ENCODE measurements at regions not wholly inside any gene's neighbourhood (a gene's known extent, or its start where the extent isn't known, plus 50 kb on each side); places are given as distances from the start of the nearest gene placed in this dataset.

GRCh38 chr11:11743216-11743615, 98.6 kb upstream of the USP47 start:
- TF ChIP-seq FOXP2 (optimal IDR thresholded peaks at IDR 0.05; ENCODE audit: borderline replicate concordance, extremely low read depth, extremely low read length, insufficient read depth): no peak
- no peak for TF ChIP-seq SIN3A (IDR thresholded peaks at IDR 0.05; ENCODE audit: borderline replicate concordance, insufficient read depth, low read length)
- TF ChIP-seq REST (IDR thresholded peaks at IDR 0.05; ENCODE audit: insufficient read depth in 1 of 2, low read depth in 2 of 2, low read length in 2 of 2): no peak
- TF ChIP-seq POLR2AphosphoS5 (IDR thresholded peaks at IDR 0.05; ENCODE audit: low read depth, low read length): no peak
- no peak for TF ChIP-seq TAF1 (IDR thresholded peaks at IDR 0.05; ENCODE audit: borderline replicate concordance, insufficient read depth, low read length)

GRCh38 chr11:11742486-11742885, 99.3 kb upstream of the USP47 start:
- no peak for TF ChIP-seq TAF1 (IDR thresholded peaks at IDR 0.05; ENCODE audit: borderline replicate concordance, insufficient read depth, low read length)
- no peak for TF ChIP-seq SIN3A (IDR thresholded peaks at IDR 0.05; ENCODE audit: borderline replicate concordance, insufficient read depth, low read length)
- no peak for TF ChIP-seq REST (IDR thresholded peaks at IDR 0.05; ENCODE audit: insufficient read depth in 1 of 2, low read depth in 2 of 2, low read length in 2 of 2)
- TF ChIP-seq POLR2AphosphoS5 (IDR thresholded peaks at IDR 0.05; ENCODE audit: low read depth, low read length): no peak
- TF ChIP-seq FOXP2 (optimal IDR thresholded peaks at IDR 0.05; ENCODE audit: borderline replicate concordance, extremely low read depth, extremely low read length, insufficient read depth): no peak

GRCh38 chr11:11740836-11741235, 100.9 kb upstream of the USP47 start:
- TF ChIP-seq SIN3A (IDR thresholded peaks at IDR 0.05; ENCODE audit: borderline replicate concordance, insufficient read depth, low read length) (no peak), REST (IDR thresholded peaks at IDR 0.05; ENCODE audit: insufficient read depth in 1 of 2, low read depth in 2 of 2, low read length in 2 of 2) (no peak), FOXP2 (optimal IDR thresholded peaks at IDR 0.05; ENCODE audit: borderline replicate concordance, extremely low read depth, extremely low read length, insufficient read depth) (no peak), POLR2AphosphoS5 (IDR thresholded peaks at IDR 0.05; ENCODE audit: low read depth, low read length) (no peak), TAF1 (IDR thresholded peaks at IDR 0.05; ENCODE audit: borderline replicate concordance, insufficient read depth, low read length) (no peak)

- no peak for TF ChIP-seq SIN3A (IDR thresholded peaks at IDR 0.05; ENCODE audit: borderline replicate concordance, insufficient read depth, low read length)
- no peak for TF ChIP-seq REST (IDR thresholded peaks at IDR 0.05; ENCODE audit: insufficient read depth in 1 of 2, low read depth in 2 of 2, low read length in 2 of 2)
- no peak for TF ChIP-seq FOXP2 (optimal IDR thresholded peaks at IDR 0.05; ENCODE audit: borderline replicate concordance, extremely low read depth, extremely low read length, insufficient read depth)
- no peak for TF ChIP-seq TAF1 (IDR thresholded peaks at IDR 0.05; ENCODE audit: borderline replicate concordance, insufficient read depth, low read length)
- no peak for TF ChIP-seq POLR2AphosphoS5 (IDR thresholded peaks at IDR 0.05; ENCODE audit: low read depth, low read length)
These were observed 101.6 kb upstream of the USP47 start for GRCh38 chr11:11740073-11740702.
